DOHH2 (cell line): ENCODE measurements at regions not wholly inside any gene's neighbourhood (a gene's known extent, or its start where the extent isn't known, plus 50 kb on each side); places are given as distances from the start of the nearest gene placed in this dataset.

ENCODE experiments used
- H3F3A ChIP-seq: fragments of 200-600 bp; sonication (generic), shearing (Covaris generic); 2 replicates; pipeline ENCODE4 v1.6.0; 2016; ENCODE audit warnings: antibody characterized with exemption, mild to moderate bottlenecking; ENCODE audit not compliant: control insufficient read depth, insufficient read depth
- H3K27ac ChIP-seq: fragments of 200-600 bp; sonication (generic); 2 replicates; pipeline ENCODE4 v1.5.1; 2014; ENCODE audit warnings: low read depth, mild to moderate bottlenecking, low read length, moderate library complexity
- H3K27me3 ChIP-seq: fragments of 200-600 bp; sonication (generic); 2 replicates; pipeline ENCODE4 v1.6.1; 2014; ENCODE audit warnings: mild to moderate bottlenecking, low read length, mixed read lengths; ENCODE audit not compliant: control insufficient read depth
- H3K36me3 ChIP-seq: fragments of 200-600 bp; sonication (generic); 2 replicates; pipeline ENCODE4 v1.6.1; 2014; ENCODE audit warnings: mild to moderate bottlenecking, low read length, moderate library complexity, mixed read lengths; ENCODE audit not compliant: control insufficient read depth
- H3K4me1 ChIP-seq: fragments of 200-600 bp; sonication (generic); 2 replicates; pipeline ENCODE4 v1.6.1; 2014; ENCODE audit warnings: mild to moderate bottlenecking, low read length, mixed read lengths; ENCODE audit not compliant: control insufficient read depth
- H3K4me2 ChIP-seq: fragments of 200-600 bp; sonication (generic); 2 replicates; pipeline ENCODE4 v1.6.0; 2014; ENCODE audit warnings: mild to moderate bottlenecking, low read length, moderate library complexity
- H3K4me3 ChIP-seq: fragments of 200-600 bp; sonication (generic); 2 replicates; pipeline ENCODE4 v1.5.1; 2014; ENCODE audit warnings: mild to moderate bottlenecking, low read length, mixed read lengths
- H3K79me2 ChIP-seq: fragments of 200-600 bp; sonication (generic); 2 replicates; pipeline ENCODE4 v1.6.1; 2014; ENCODE audit warnings: mild to moderate bottlenecking, low read length, mixed read lengths; ENCODE audit not compliant: control insufficient read depth
- H3K9me2 ChIP-seq: fragments of 200-600 bp; sonication (generic); replicated peaks from 2 replicates; pipeline ENCODE4 v1.6.1; 2014; ENCODE audit warnings: mild to moderate bottlenecking, low read length, mixed read lengths; ENCODE audit not compliant: control insufficient read depth
- H3K9me3 ChIP-seq: fragments of 200-600 bp; sonication (generic); 2 replicates; pipeline ENCODE4 v1.6.1; 2014; ENCODE audit warnings: antibody characterized with exemption, low read length, mixed read lengths; ENCODE audit not compliant: control insufficient read depth, insufficient read depth
- H4K20me1 ChIP-seq: fragments of 200-600 bp; sonication (generic); 2 replicates; pipeline ENCODE4 v1.6.0; 2014; ENCODE audit warnings: low read depth, mild to moderate bottlenecking, antibody characterized with exemption, low read length, moderate library complexity; ENCODE audit not compliant: control insufficient read depth, insufficient read depth
- EZH2phosphoT487 ChIP-seq: fragments of 200-600 bp; sonication (generic); IDR thresholded peaks from 2 replicates; pipeline ENCODE4 v1.6.1; 2017; ENCODE audit warnings: borderline replicate concordance, mild to moderate bottlenecking, antibody characterized with exemption, low read length, moderate library complexity, mixed read lengths
- TF ChIP-seq, protein P1 (sequence below): fragments of 200-600 bp; sonication (generic); IDR thresholded peaks from one replicate; pipeline ENCODE4 v1.5.1; 2014; ENCODE audit warnings: antibody characterized with exemption, mild to moderate bottlenecking, low read depth, low read length; ENCODE audit not compliant: poor library complexity, severe bottlenecking

DNA sequence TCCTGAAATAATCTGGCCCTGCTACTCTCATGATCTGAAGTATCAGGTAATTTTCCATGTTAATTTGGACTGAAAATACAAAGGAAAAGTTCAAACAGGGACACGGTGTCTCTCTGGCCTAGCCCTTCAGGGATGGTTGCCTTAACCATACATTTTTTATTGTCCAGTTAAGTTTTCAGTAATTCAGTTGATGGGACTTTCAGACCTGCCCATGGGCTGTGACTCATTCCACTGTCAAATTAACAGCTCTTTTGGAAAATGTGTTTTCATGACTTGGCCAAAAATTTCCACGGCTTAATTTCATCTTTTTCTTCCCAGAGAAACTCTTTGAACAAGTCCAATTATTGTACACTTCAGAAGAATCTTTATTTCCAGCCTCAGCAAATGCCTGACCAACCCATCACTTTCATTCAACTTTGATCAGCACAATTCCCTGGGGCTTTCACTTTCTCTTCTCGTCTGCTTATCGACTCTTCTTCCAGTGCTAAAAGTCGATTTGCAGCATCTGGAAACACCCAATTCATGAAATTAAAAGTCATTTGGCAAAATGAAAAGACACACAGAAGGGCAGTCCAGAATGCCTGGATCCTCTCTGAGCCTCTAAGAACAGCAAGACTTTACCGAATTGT is 293.9 kb downstream of the RAB28 start:
- TF ChIP-seq, protein P1, sequence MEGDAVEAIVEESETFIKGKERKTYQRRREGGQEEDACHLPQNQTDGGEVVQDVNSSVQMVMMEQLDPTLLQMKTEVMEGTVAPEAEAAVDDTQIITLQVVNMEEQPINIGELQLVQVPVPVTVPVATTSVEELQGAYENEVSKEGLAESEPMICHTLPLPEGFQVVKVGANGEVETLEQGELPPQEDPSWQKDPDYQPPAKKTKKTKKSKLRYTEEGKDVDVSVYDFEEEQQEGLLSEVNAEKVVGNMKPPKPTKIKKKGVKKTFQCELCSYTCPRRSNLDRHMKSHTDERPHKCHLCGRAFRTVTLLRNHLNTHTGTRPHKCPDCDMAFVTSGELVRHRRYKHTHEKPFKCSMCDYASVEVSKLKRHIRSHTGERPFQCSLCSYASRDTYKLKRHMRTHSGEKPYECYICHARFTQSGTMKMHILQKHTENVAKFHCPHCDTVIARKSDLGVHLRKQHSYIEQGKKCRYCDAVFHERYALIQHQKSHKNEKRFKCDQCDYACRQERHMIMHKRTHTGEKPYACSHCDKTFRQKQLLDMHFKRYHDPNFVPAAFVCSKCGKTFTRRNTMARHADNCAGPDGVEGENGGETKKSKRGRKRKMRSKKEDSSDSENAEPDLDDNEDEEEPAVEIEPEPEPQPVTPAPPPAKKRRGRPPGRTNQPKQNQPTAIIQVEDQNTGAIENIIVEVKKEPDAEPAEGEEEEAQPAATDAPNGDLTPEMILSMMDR: no peak
- no peak for TF ChIP-seq EZH2phosphoT487
- Histone ChIP-seq H4K20me1 (no peaks in the 10 kb centered on the region), H3K4me3 (no peak overlapping the region), H3K4me1 (no peaks in the 10 kb centered on the region), H3K27me3 (no peaks in the 10 kb centered on the region), H3K9me3 (no peaks in the 10 kb centered on the region), H3K9me2 (no peaks in the 10 kb centered on the region), H3K27ac (no peak overlapping the region), H3K4me2 (no peak overlapping the region), H3K36me3 (no peaks in the 10 kb centered on the region), H3K79me2 (no peaks in the 10 kb centered on the region), H3F3A (no peaks in the 10 kb centered on the region)

DNA sequence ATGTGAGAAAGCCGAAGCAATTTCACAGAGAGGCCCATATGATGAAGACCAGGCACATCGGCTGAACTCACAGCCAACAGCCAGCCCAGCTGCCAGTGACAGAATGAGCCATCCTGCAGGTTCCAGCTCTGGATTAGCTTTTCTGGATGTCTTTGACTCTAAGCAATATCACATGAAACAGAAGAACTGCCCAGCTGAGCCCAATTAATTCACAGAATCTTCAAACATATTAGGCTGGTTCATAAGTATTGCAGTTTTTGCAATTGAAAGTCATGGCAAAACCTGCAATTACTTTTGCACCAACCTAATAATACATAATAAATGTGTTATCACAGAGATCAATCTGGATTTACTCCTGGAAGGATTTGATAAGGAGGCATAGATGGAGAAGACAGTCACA is 299.9 kb downstream of the RAB28 start:
- no peaks in the 10 kb centered on the region for H3K27me3 ChIP-seq
- no peaks in the 10 kb centered on the region for H3K9me2 ChIP-seq
- TF ChIP-seq, protein P1: no peak
- no peak for TF ChIP-seq EZH2phosphoT487
- H3K9me3 ChIP-seq: no peaks in the 10 kb centered on the region
- H3F3A ChIP-seq: no peaks in the 10 kb centered on the region
- H3K36me3 ChIP-seq: no peaks in the 10 kb centered on the region
- H3K4me3 ChIP-seq: no peak overlapping the region
- no peak overlapping the region for H3K4me2 ChIP-seq
- no peaks in the 10 kb centered on the region for H4K20me1 ChIP-seq
- no peak overlapping the region for H3K27ac ChIP-seq
- no peaks in the 10 kb centered on the region for H3K4me1 ChIP-seq
- no peaks in the 10 kb centered on the region for H3K79me2 ChIP-seq

DNA sequence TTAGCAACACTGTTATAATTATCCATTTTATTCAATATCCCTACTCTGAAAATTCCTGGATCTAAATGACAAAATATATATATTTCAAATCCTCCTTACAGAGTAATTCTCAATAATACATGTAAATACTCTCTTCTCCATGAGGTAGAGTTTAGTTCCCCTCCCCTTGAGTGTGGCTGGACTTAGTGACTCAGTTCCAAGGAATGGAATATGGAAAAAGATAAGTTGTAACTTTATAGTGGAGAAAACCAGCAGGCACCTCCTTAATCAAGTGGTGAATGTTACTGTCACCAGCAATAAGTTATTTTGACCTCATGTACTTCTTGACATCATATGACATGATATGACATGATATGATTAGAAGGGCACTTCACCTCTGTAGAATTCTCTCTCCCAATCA is 302.0 kb downstream of the RAB28 start:
- H3K27me3 ChIP-seq: no peaks in the 10 kb centered on the region
- no peaks in the 10 kb centered on the region for H3K9me3 ChIP-seq
- TF ChIP-seq EZH2phosphoT487: no peak
- TF ChIP-seq, protein P1: no peak
- no peaks in the 10 kb centered on the region for H3K9me2 ChIP-seq
- no peaks in the 10 kb centered on the region for H3K36me3 ChIP-seq
- H3K79me2 ChIP-seq: no peaks in the 10 kb centered on the region
- no peaks in the 10 kb centered on the region for H3K4me1 ChIP-seq
- H3K4me2 ChIP-seq: no peak overlapping the region
- no peak overlapping the region for H3K27ac ChIP-seq
- no peak overlapping the region for H3K4me3 ChIP-seq
- H3F3A ChIP-seq: no peaks in the 10 kb centered on the region
- H4K20me1 ChIP-seq: no peaks in the 10 kb centered on the region
